Umbilical cord (tissue), 1 donor: ENCODE measurements at regions not wholly inside any gene's neighbourhood (a gene's known extent, or its start where the extent isn't known, plus 50 kb on each side); places are given as distances from the start of the nearest gene placed in this dataset.
A peak's percentile ranks its signal among the peaks of the same experiment; 100 is the strongest.
"Not testable (repeated sequence)": the region's sequence is repeated elsewhere in the genome, so short reads cannot be mapped to it uniquely, and the experiment has no call there.

Experiments
- DNase-seq: peaks from one replicate; pipeline ENCODE4 v3.0.0-alpha.2; 2015; ENCODE audit warnings: low spot score

GRCh38 chrX:27156921-27157320, 306.2 kb downstream of the PPP4R3C start:
- not testable (repeated sequence) for DNase-seq

GRCh38 chrX:27136325-27136724, 326.8 kb downstream of the PPP4R3C start:
- no peak for DNase-seq

- DNase-seq: peak; percentile 68
Observed at GRCh38 chrX:27132862-27133261, 330.3 kb downstream of the PPP4R3C start.

- peak; percentile 82 for DNase-seq
Observed at GRCh38 chrX:27087176-27087575, 376.0 kb downstream of the PPP4R3C start.

- peak; percentile 24 for DNase-seq
Observed at GRCh38 chrX:27086237-27086636, 376.9 kb downstream of the PPP4R3C start.

- DNase-seq: no peak
Observed at GRCh38 chrX:27085346-27085745, 377.8 kb downstream of the PPP4R3C start.

- peak; percentile 73 for DNase-seq
Observed at GRCh38 chrX:27078371-27078770, 384.8 kb downstream of the PPP4R3C start.

- DNase-seq: no peak
Observed at GRCh38 chrX:27057883-27058282, 405.3 kb downstream of the PPP4R3C start.

GRCh38 chrX:27039332-27039731, 423.8 kb downstream of the PPP4R3C start:
- DNase-seq: no peak

GRCh38 chrX:27008486-27008885, 454.7 kb downstream of the PPP4R3C start:
- DNase-seq: no peak

GRCh38 chrX:26999634-27000033, 463.5 kb downstream of the PPP4R3C start:
- DNase-seq: no peak

- DNase-seq: no peak
Observed at GRCh38 chrX:26958261-26958660, 504.9 kb downstream of the PPP4R3C start.

- DNase-seq: no peak
Observed at GRCh38 chrX:26954029-26954428, 509.1 kb downstream of the PPP4R3C start.

- no peak for DNase-seq
Observed at GRCh38 chrX:26952213-26952612, 510.9 kb downstream of the PPP4R3C start.

GRCh38 chrX:26927419-26927818, 535.7 kb downstream of the PPP4R3C start:
- no peak for DNase-seq

GRCh38 chrX:26925088-26925487, 538.1 kb downstream of the PPP4R3C start:
- no peak for DNase-seq

- no peak for DNase-seq
Observed at GRCh38 chrX:26922278-26922677, 540.9 kb downstream of the PPP4R3C start.

- no peak for DNase-seq
Observed at GRCh38 chrX:26918631-26919030, 544.5 kb downstream of the PPP4R3C start.

GRCh38 chrX:26916991-26917390, 546.1 kb downstream of the PPP4R3C start:
- no peak for DNase-seq

GRCh38 chrX:26915064-26915463, 548.1 kb downstream of the PPP4R3C start:
- no peak for DNase-seq

GRCh38 chrX:26914232-26914631, 548.9 kb downstream of the PPP4R3C start:
- DNase-seq: no peak

GRCh38 chrX:26911785-26912184, 551.4 kb downstream of the PPP4R3C start:
- DNase-seq: not testable (repeated sequence)

GRCh38 chrX:26909728-26910127, 553.4 kb downstream of the PPP4R3C start:
- no peak for DNase-seq

GRCh38 chrX:26908218-26908617, 554.9 kb downstream of the PPP4R3C start:
- DNase-seq: no peak

- DNase-seq: no peak
Observed at GRCh38 chrX:26889574-26889973, 573.6 kb downstream of the PPP4R3C start.
